A673 (cell line): ENCODE measurements at regions not wholly inside any gene's neighbourhood (a gene's known extent, or its start where the extent isn't known, plus 50 kb on each side); places are given as distances from the start of the nearest gene placed in this dataset.

ENCODE experiments used
- BruUV-seq: library from RNA; stranded (reverse); fragments of 400-500 nt; replicated peaks from 2 replicates; lab custom pipeline; 2021; lab: Mats Ljungman, UMichigan
- CTCF ChIA-PET: fragments of 300-600 bp; sonication (Branson Sonifier 250); formaldehyde crosslinking; loops from one replicate; lab custom pipeline; 2022; ENCODE audit warnings: antibody characterized with exemption; lab: Charles Lee
- POLR2A ChIA-PET: fragments of 300-600 bp; sonication (Branson Sonifier 250); formaldehyde crosslinking; loops from one replicate; lab custom pipeline; 2022; ENCODE audit warnings: antibody characterized with exemption; ENCODE audit not compliant: low non-redundant PET; lab: Charles Lee
- DNase-seq: peaks from one replicate; pipeline ENCODE4 v3.0.0-alpha.2; 2015; ENCODE audit warnings: low spot score
- H3K27ac ChIP-seq: fragments of 200-600 bp; sonication (generic); 2 replicates; pipeline ENCODE4 v1.5.1; 2016; ENCODE audit warnings: mixed run types, low read depth, mild to moderate bottlenecking, mixed read lengths, antibody characterized with exemption, low read length; ENCODE audit not compliant: poor library complexity, severe bottlenecking
- H3K27me3 ChIP-seq: fragments of 200-600 bp; sonication (generic); replicated peaks from 2 replicates; pipeline ENCODE4 v1.6.1; 2017; ENCODE audit warnings: mixed run types, low read depth, mild to moderate bottlenecking, mixed read lengths, antibody characterized with exemption, low read length; ENCODE audit not compliant: insufficient read depth, poor library complexity
- H3K36me3 ChIP-seq: fragments of 200-600 bp; sonication (generic); 2 replicates; pipeline ENCODE4 v1.6.1; 2016; ENCODE audit warnings: mixed run types, mild to moderate bottlenecking, mixed read lengths, antibody characterized with exemption, low read length; ENCODE audit not compliant: insufficient read depth, poor library complexity, severe bottlenecking
- H3K4me1 ChIP-seq: fragments of 200-600 bp; sonication (generic); 2 replicates; pipeline ENCODE4 v1.6.1; 2017; ENCODE audit warnings: mixed run types, mild to moderate bottlenecking, mixed read lengths, antibody characterized with exemption, low read length; ENCODE audit not compliant: insufficient read depth, poor library complexity, severe bottlenecking
- H3K4me3 ChIP-seq: fragments of 200-600 bp; sonication (generic); 2 replicates; pipeline ENCODE4 v1.5.1; 2016; ENCODE audit warnings: low read depth, mixed run types, mild to moderate bottlenecking, mixed read lengths, low read length; ENCODE audit not compliant: poor library complexity, severe bottlenecking
- H3K9me3 ChIP-seq: fragments of 200-600 bp; sonication (generic); 2 replicates; pipeline ENCODE4 v1.6.1; 2016; ENCODE audit warnings: mixed run types, low read depth, mild to moderate bottlenecking, mixed read lengths, antibody characterized with exemption, low read length; ENCODE audit not compliant: poor library complexity, severe bottlenecking
- EZH2 ChIP-seq: fragments of 200-600 bp; sonication (generic); IDR thresholded peaks from 2 replicates; pipeline ENCODE4 v1.6.1; 2017; ENCODE audit warnings: borderline replicate concordance, low read depth, mild to moderate bottlenecking, mixed read lengths, antibody characterized with exemption, low read length; ENCODE audit not compliant: poor library complexity, severe bottlenecking
- intact Hi-C: fragments of 100-400 bp; cut with micrococcal nuclease; formaldehyde crosslinking; loops from one replicate; pipeline ENCODE4 v1.10.0; 2022; ENCODE audit not compliant: unreplicated experiment
- TF ChIP-seq, protein P1 (sequence below): fragments of 300-800, 200-600 bp; sonication (generic); conservative IDR thresholded peaks from 2 replicates; pipeline ENCODE4 v1.5.1; 2017; ENCODE audit warnings: low read depth, mild to moderate bottlenecking, antibody characterized with exemption, low read length, moderate library complexity, mixed read lengths

DNA sequence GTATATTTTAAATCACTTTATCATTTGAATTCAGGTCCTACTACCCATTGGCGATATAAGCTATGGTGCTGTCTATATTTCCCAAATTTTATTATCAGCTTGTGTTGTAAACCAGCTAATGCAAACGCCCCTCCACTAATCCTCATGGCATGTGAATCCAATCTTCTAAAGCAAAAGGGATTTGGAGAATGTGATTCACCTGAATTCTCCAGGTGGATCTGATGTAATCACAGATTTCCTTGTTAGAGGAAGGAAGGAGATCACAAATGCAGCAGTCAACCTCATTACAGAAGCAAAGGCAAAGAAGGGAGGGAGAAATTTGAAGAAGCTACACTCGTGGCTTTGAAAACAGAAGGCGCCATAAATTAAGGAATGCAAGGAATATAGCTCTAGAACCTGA, 431.1 kb upstream of the CDH19 start:
- Histone ChIP-seq H3K36me3 (no peaks in the 10 kb centered on the region), H3K4me1 (no peaks in the 10 kb centered on the region), H3K27me3 (no peaks in the 10 kb centered on the region), H3K4me3 (no peak overlapping the region), H3K9me3 (no peaks in the 10 kb centered on the region), H3K27ac (no peak overlapping the region)
- intact Hi-C loops, result no loop called here
- TF ChIP-seq, protein P1, sequence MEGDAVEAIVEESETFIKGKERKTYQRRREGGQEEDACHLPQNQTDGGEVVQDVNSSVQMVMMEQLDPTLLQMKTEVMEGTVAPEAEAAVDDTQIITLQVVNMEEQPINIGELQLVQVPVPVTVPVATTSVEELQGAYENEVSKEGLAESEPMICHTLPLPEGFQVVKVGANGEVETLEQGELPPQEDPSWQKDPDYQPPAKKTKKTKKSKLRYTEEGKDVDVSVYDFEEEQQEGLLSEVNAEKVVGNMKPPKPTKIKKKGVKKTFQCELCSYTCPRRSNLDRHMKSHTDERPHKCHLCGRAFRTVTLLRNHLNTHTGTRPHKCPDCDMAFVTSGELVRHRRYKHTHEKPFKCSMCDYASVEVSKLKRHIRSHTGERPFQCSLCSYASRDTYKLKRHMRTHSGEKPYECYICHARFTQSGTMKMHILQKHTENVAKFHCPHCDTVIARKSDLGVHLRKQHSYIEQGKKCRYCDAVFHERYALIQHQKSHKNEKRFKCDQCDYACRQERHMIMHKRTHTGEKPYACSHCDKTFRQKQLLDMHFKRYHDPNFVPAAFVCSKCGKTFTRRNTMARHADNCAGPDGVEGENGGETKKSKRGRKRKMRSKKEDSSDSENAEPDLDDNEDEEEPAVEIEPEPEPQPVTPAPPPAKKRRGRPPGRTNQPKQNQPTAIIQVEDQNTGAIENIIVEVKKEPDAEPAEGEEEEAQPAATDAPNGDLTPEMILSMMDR, result no peak
- no peak for TF ChIP-seq EZH2
- POLR2A ChIA-PET, result no interaction called here
- DNase-seq, result no peak
- CTCF ChIA-PET, result no interaction called here
- BruUV-seq, result no TSS peak

DNA sequence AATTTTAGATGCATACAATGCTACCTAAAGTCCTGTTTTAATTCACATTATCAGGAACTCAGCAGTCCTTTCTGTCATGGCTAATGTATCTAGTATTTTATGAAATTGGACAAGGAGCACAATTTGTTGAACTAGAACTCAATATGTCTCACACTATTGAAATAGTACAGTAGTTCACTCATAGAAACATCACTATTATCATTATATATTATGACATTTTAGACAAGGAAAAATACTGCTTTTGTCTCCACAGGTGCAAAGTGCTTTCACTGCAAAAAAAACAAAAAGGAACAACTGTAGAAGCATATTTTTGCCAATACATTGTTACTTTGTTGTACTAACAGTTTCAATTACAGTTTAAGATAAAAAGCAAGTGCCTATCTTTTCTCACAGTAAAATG, 419.2 kb upstream of the CDH19 start:
- no peak overlapping the region for H3K4me3 ChIP-seq
- H3K4me1 ChIP-seq, result no peaks in the 10 kb centered on the region
- no peaks in the 10 kb centered on the region for H3K36me3 ChIP-seq
- H3K9me3 ChIP-seq, result no peaks in the 10 kb centered on the region
- ChIA-PET CTCF (interaction anchor here (0.7 kb wide), 1 partner anchor 17 kb away, joined by 3 read pairs; no protein-coding TSS in a partner anchor), POLR2A (no interaction called here)
- intact Hi-C loops, result no loop called here
- BruUV-seq, result no TSS peak
- no peaks in the 10 kb centered on the region for H3K27me3 ChIP-seq
- no peak overlapping the region for H3K27ac ChIP-seq
- TF ChIP-seq, protein P1, result no peak
- no peak for TF ChIP-seq EZH2
- no peak for DNase-seq

DNA sequence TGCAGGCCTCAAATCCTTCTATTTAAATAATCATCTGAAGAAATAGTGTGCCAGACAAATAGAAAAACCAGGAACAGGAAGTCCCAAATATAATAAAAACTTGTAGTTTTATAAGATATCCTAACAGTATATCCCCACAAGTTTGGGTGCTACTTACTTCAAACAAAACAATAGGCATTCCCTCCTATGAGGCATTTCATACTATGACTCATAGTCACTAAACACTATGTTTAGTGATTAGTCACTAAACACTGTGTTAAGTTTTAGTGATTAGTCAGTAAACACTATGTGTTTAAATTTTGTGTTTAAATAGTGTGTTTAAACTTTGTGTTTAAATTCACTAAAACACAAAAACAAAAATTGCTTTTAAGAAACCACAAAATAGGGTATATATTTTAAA, 407.0 kb upstream of the CDH19 start:
- H3K4me3 ChIP-seq, result no peak overlapping the region
- H3K36me3 ChIP-seq, result no peaks in the 10 kb centered on the region
- no peaks in the 10 kb centered on the region for H3K9me3 ChIP-seq
- DNase-seq, result peak; percentile 9
- intact Hi-C loops, result no loop called here
- H3K4me1 ChIP-seq, result no peaks in the 10 kb centered on the region
- ChIA-PET POLR2A (no interaction called here), CTCF (no interaction called here)
- no peaks in the 10 kb centered on the region for H3K27me3 ChIP-seq
- no peak for TF ChIP-seq EZH2
- TF ChIP-seq, protein P1, result no peak
- no TSS peak for BruUV-seq
- H3K27ac ChIP-seq, result no peak overlapping the region
